MM.1S (cell line): ENCODE measurements at regions not wholly inside any gene's neighbourhood (a gene's known extent, or its start where the extent isn't known, plus 50 kb on each side); places are given as distances from the start of the nearest gene placed in this dataset.

Experiments used
- DNase-seq: peaks from one replicate; pipeline ENCODE4 v3.0.0-alpha.2; 2015
- H2AFZ ChIP-seq: fragments of 300-600 bp; sonication (generic); 2 replicates; pipeline ENCODE4 v1.6.0; 2016; ENCODE audit warnings: antibody characterized with exemption, low read length
- H3F3A ChIP-seq: fragments of 300-600 bp; sonication (generic); 2 replicates; pipeline ENCODE4 v1.6.1; 2016; ENCODE audit warnings: mild to moderate bottlenecking, antibody characterized with exemption, low read length, moderate library complexity, mixed read lengths; ENCODE audit not compliant: insufficient read depth
- H3K27ac ChIP-seq: fragments of 300-600 bp; sonication (generic); 2 replicates; pipeline ENCODE4 v1.5.1; 2016; ENCODE audit warnings: mild to moderate bottlenecking, low read length
- H3K27me3 ChIP-seq: fragments of 300-600 bp; sonication (generic); replicated peaks from 2 replicates; pipeline ENCODE4 v1.6.0; 2016; ENCODE audit warnings: low read length; ENCODE audit not compliant: insufficient read depth
- H3K36me3 ChIP-seq: fragments of 300-600 bp; sonication (generic); replicated peaks from 2 replicates; pipeline ENCODE4 v1.6.1; 2016; ENCODE audit warnings: mild to moderate bottlenecking, low read length, mixed read lengths; ENCODE audit not compliant: insufficient read depth
- H3K4me1 ChIP-seq: fragments of 300-600 bp; sonication (generic); 2 replicates; pipeline ENCODE4 v1.6.1; 2016; ENCODE audit warnings: low read length, mixed read lengths
- H3K4me2 ChIP-seq: fragments of 300-600 bp; sonication (generic); 2 replicates; pipeline ENCODE4 v1.6.0; 2016; ENCODE audit warnings: low read depth, low read length
- H3K4me3 ChIP-seq: fragments of 300-600 bp; sonication (generic); 2 replicates; pipeline ENCODE4 v1.5.1; 2016; ENCODE audit warnings: low read length, mixed read lengths
- H3K79me2 ChIP-seq: fragments of 300-600 bp; sonication (generic); 2 replicates; pipeline ENCODE4 v1.6.1; 2016; ENCODE audit warnings: mixed run types, low read length, mixed read lengths
- H3K9ac ChIP-seq: fragments of 300-600 bp; sonication (generic); 2 replicates; pipeline ENCODE4 v1.6.1; 2016; ENCODE audit warnings: low read length, mixed read lengths
- H3K9me2 ChIP-seq: fragments of 300-600 bp; sonication (generic); replicated peaks from 2 replicates; pipeline ENCODE4 v1.6.1; 2016; ENCODE audit warnings: mild to moderate bottlenecking, low read length, mixed read lengths; ENCODE audit not compliant: insufficient read depth
- H3K9me3 ChIP-seq: fragments of 300-600 bp; sonication (generic); replicated peaks from 2 replicates; pipeline ENCODE4 v1.6.1; 2016; ENCODE audit warnings: mild to moderate bottlenecking, low read length, mixed read lengths; ENCODE audit not compliant: insufficient read depth
- H4K20me1 ChIP-seq: fragments of 300-600 bp; sonication (generic); 2 replicates; pipeline ENCODE4 v1.6.1; 2016; ENCODE audit warnings: mild to moderate bottlenecking, low read length, moderate library complexity, mixed read lengths; ENCODE audit not compliant: insufficient read depth
- EZH2 ChIP-seq: fragments of 300-600 bp; sonication (generic); optimal IDR thresholded peaks from 2 replicates; pipeline ENCODE3; 2017; ENCODE audit warnings: low read depth, mild to moderate bottlenecking, antibody characterized with exemption, low read length, mixed read lengths
- EZH2phosphoT487 ChIP-seq: fragments of 300-600 bp; sonication (generic); IDR thresholded peaks from 2 replicates; pipeline ENCODE4 v1.6.1; 2018; ENCODE audit warnings: antibody characterized with exemption, low read length
- TF ChIP-seq, protein P1 (sequence below): fragments of 300-600 bp; sonication (generic); IDR thresholded peaks from 2 replicates; pipeline ENCODE4 v1.5.1; 2016; ENCODE audit warnings: antibody characterized with exemption, low read length, mixed read lengths

GRCh38 chr5:174999581-174999980, 275.2 kb downstream of the MSX2 start:
- H3K4me3 ChIP-seq: no peak overlapping the region
- H3K9ac ChIP-seq: no peak overlapping the region
- peaks cover 14% of the 10 kb centered on the region for H3F3A ChIP-seq
- DNase-seq: no peak
- H2AFZ ChIP-seq: no peak overlapping the region
- H3K9me2 ChIP-seq: no peaks in the 10 kb centered on the region
- H3K4me2 ChIP-seq: no peak overlapping the region
- H3K4me1 ChIP-seq: peaks cover 22% of the 10 kb centered on the region
- TF ChIP-seq, protein P1, sequence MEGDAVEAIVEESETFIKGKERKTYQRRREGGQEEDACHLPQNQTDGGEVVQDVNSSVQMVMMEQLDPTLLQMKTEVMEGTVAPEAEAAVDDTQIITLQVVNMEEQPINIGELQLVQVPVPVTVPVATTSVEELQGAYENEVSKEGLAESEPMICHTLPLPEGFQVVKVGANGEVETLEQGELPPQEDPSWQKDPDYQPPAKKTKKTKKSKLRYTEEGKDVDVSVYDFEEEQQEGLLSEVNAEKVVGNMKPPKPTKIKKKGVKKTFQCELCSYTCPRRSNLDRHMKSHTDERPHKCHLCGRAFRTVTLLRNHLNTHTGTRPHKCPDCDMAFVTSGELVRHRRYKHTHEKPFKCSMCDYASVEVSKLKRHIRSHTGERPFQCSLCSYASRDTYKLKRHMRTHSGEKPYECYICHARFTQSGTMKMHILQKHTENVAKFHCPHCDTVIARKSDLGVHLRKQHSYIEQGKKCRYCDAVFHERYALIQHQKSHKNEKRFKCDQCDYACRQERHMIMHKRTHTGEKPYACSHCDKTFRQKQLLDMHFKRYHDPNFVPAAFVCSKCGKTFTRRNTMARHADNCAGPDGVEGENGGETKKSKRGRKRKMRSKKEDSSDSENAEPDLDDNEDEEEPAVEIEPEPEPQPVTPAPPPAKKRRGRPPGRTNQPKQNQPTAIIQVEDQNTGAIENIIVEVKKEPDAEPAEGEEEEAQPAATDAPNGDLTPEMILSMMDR: no peak
- TF ChIP-seq EZH2 (no peak), EZH2phosphoT487 (no peak)
- no peaks in the 10 kb centered on the region for H3K36me3 ChIP-seq
- H3K79me2 ChIP-seq: no peaks in the 10 kb centered on the region
- no peak overlapping the region for H3K27ac ChIP-seq
- no peaks in the 10 kb centered on the region for H3K9me3 ChIP-seq
- no peaks in the 10 kb centered on the region for H4K20me1 ChIP-seq
- peaks cover 9% of the 10 kb centered on the region; the same call in 1 of the 2 replicates for H3K27me3 ChIP-seq

DNA sequence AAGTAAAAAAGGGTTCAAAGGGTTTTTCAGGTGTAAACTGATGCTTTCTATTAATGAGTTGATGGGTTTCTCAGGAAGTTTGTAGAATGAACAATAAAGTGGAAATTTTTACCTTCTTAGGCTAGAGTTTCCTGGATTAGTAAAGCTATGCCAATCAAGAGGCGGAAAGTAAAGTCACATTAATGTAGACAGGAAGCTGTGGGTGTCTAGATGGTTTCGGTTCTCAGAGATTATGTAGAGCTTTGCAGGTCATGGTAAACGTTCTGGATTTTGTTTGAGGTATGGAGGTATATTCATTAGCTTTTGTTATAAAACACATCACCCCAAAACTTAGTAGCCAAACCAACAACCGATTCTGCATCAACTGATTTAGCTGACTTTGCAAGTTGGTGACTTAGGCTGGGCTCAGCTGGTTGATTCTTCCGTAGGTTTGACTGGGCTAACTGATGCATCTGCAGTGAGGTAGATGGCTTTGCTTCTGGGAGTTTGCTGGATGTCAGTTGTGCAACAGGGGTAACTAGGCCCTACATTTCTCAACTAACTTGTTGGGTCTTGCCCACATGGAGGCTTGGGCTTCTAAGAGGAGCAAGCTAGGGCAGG, 273.8 kb downstream of the MSX2 start:
- peak overlapping the region; percentile 58 for H3K4me2 ChIP-seq
- H3K4me3 ChIP-seq: peak overlapping the region; percentile 17
- H2AFZ ChIP-seq: no peak overlapping the region
- TF ChIP-seq EZH2phosphoT487 (no peak), EZH2 (no peak)
- TF ChIP-seq, protein P1: no peak
- H3K9me3 ChIP-seq: no peaks in the 10 kb centered on the region
- no peaks in the 10 kb centered on the region for H3K79me2 ChIP-seq
- peak overlapping the region; percentile 4; the same call in 1 of the 2 replicates for H3K27ac ChIP-seq
- H4K20me1 ChIP-seq: no peaks in the 10 kb centered on the region
- no peaks in the 10 kb centered on the region for H3K36me3 ChIP-seq
- no peak overlapping the region for H3K9ac ChIP-seq
- peaks cover 9% of the 10 kb centered on the region; the same call in 1 of the 2 replicates for H3K27me3 ChIP-seq
- peaks cover 14% of the 10 kb centered on the region for H3F3A ChIP-seq
- DNase-seq: peak; percentile 76
- H3K4me1 ChIP-seq: peaks cover 22% of the 10 kb centered on the region
- no peaks in the 10 kb centered on the region for H3K9me2 ChIP-seq

- Histone ChIP-seq H3F3A (peaks cover 14% of the 10 kb centered on the region), H3K27me3 (peaks cover 9% of the 10 kb centered on the region; the same call in 1 of the 2 replicates), H4K20me1 (no peaks in the 10 kb centered on the region), H3K4me2 (peak overlapping the region; percentile 58), H3K4me3 (peak overlapping the region; percentile 17), H3K36me3 (no peaks in the 10 kb centered on the region), H3K9me3 (no peaks in the 10 kb centered on the region), H3K4me1 (peaks cover 22% of the 10 kb centered on the region), H2AFZ (no peak overlapping the region), H3K79me2 (no peaks in the 10 kb centered on the region), H3K9me2 (no peaks in the 10 kb centered on the region), H3K27ac (peak overlapping the region; percentile 4; the same call in 1 of the 2 replicates), H3K9ac (no peak overlapping the region)
- TF ChIP-seq EZH2 (no peak), EZH2phosphoT487 (no peak)
- TF ChIP-seq, protein P1: no peak
- DNase-seq: peak; percentile 7
Measured at GRCh38 chr5:174997688-174998087, 273.3 kb downstream of the MSX2 start.
